T-helper 1 cell treated with Interleukin-12 subunit alpha and Interleukin-12 subunit beta and Interleukin-4 antibody, amounts not matched to agents 30 μg/mL and 1 μg/mL, for 36 hours (primary cell): ENCODE measurements at regions not wholly inside any gene's neighbourhood (a gene's known extent, or its start where the extent isn't known, plus 50 kb on each side); places are given as distances from the start of the nearest gene placed in this dataset.

Experiments used
- H3K27ac Mint-ChIP-seq: one replicate; pipeline ENCODE4 v1.8.0; 2021; ENCODE audit warnings: mild to moderate bottlenecking, mixed read lengths
- H3K27me3 Mint-ChIP-seq: one replicate; pipeline ENCODE4 v1.8.0; 2021; ENCODE audit warnings: low read depth, mixed read lengths
- H3K36me3 Mint-ChIP-seq: one replicate; pipeline ENCODE4 v1.8.0; 2021; ENCODE audit warnings: low read depth, mixed read lengths
- H3K4me1 Mint-ChIP-seq: one replicate; pipeline ENCODE4 v1.8.0; 2021; ENCODE audit warnings: low read depth, mixed read lengths
- H3K4me3 Mint-ChIP-seq: one replicate; pipeline ENCODE4 v1.8.0; 2021; ENCODE audit warnings: mild to moderate bottlenecking, moderate library complexity, mixed read lengths
- H3K9me3 Mint-ChIP-seq: one replicate; pipeline ENCODE4 v1.8.0; 2021; ENCODE audit warnings: mixed read lengths

- Mint-ChIP-seq H3K36me3 (no peaks in the 10 kb centered on the region), H3K4me3 (no peak overlapping the region), H3K9me3 (peaks cover 3% of the 10 kb centered on the region), H3K4me1 (no peaks in the 10 kb centered on the region), H3K27ac (no peak overlapping the region), H3K27me3 (no peaks in the 10 kb centered on the region)
Measured at GRCh38 chr13:84405286-84405685, 523.0 kb upstream of the SLITRK1 start.

GRCh38 chr13:84400706-84401105, 518.4 kb upstream of the SLITRK1 start:
- no peak overlapping the region for H3K27ac Mint-ChIP-seq
- no peaks in the 10 kb centered on the region for H3K36me3 Mint-ChIP-seq
- H3K27me3 Mint-ChIP-seq: no peaks in the 10 kb centered on the region

DNA sequence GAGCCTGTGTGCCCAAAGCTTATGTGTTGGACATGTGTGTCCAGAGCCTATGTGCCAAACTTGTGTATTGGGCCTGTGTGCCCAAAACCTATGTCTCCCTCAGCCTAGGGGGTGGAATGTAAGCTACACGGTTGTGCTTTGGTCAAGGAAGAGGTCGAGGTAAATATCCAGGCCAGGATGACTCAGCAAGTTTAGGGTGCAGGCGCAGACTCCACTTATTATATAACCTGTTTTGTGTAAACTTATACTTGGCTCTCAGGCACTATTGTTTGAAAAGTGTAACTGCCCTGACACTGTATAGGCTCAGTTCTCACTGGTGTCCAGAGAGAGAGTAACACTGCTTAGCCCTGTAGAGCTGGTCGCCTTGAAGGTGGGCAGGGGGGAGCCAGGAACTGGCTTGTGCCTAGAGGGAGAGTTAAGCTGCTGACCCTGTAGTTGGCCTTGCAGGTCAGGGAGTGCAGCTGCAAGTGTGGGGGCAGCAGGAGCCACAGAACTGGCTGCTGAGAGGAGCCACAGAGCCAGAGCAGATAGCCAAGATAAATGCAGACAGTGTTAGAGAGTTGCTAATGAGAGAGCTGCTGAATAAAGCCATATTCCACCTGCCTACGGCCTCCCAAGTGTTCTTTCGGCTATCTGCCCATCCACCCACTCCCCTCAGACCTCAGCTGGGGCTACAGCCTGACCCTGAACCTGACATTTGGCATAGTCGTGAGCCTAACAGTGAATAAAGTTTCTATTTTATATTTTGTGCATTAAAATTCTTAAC, 517.2 kb upstream of the SLITRK1 start:
- Mint-ChIP-seq H3K9me3 (peaks cover 8% of the 10 kb centered on the region), H3K36me3 (no peaks in the 10 kb centered on the region), H3K27ac (no peak overlapping the region), H3K4me1 (no peaks in the 10 kb centered on the region), H3K4me3 (no peak overlapping the region), H3K27me3 (no peaks in the 10 kb centered on the region)

More at GRCh38 chr13:84400706-84401105, 518.4 kb upstream of the SLITRK1 start:
- Mint-ChIP-seq H3K4me3 (no peak overlapping the region), H3K9me3 (peaks cover 4% of the 10 kb centered on the region), H3K4me1 (no peaks in the 10 kb centered on the region)

GRCh38 chr13:84393981-84394625, 511.8 kb upstream of the SLITRK1 start:
- Mint-ChIP-seq H3K27ac (no peak overlapping the region), H3K27me3 (no peaks in the 10 kb centered on the region), H3K4me1 (no peaks in the 10 kb centered on the region), H3K4me3 (no peak overlapping the region), H3K36me3 (no peaks in the 10 kb centered on the region), H3K9me3 (peaks cover 25% of the 10 kb centered on the region)

GRCh38 chr13:84380866-84381265, 498.6 kb upstream of the SLITRK1 start:
- Mint-ChIP-seq H3K4me1 (no peaks in the 10 kb centered on the region), H3K9me3 (peaks cover 13% of the 10 kb centered on the region), H3K4me3 (no peak overlapping the region), H3K36me3 (no peaks in the 10 kb centered on the region), H3K27me3 (no peaks in the 10 kb centered on the region), H3K27ac (no peak overlapping the region)

DNA sequence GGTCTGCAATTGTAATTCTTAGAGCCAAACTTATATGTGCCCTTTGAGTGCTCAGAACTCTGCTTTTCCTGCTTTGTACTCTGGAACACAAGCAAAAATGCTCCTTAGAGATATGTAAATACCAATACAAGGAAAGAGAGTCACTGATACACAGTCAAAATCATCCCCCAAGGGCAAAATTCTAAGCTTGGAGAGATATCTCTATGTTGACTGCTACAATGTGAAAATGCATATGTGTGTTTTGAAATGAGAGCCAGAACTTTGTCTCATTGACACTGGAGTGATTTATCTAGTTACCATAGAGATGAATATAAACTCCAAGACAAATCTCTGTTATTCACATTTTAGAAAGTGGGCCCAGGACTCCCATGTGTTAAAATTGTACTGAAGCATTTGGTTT, 494.8 kb upstream of the SLITRK1 start:
- Mint-ChIP-seq H3K27me3 (no peaks in the 10 kb centered on the region), H3K36me3 (no peaks in the 10 kb centered on the region), H3K9me3 (no peaks in the 10 kb centered on the region), H3K27ac (no peak overlapping the region), H3K4me3 (no peak overlapping the region), H3K4me1 (no peaks in the 10 kb centered on the region)

- H3K27me3 Mint-ChIP-seq: no peaks in the 10 kb centered on the region
- no peaks in the 10 kb centered on the region for H3K36me3 Mint-ChIP-seq
- H3K27ac Mint-ChIP-seq: no peak overlapping the region
- no peaks in the 10 kb centered on the region for H3K4me1 Mint-ChIP-seq
- H3K9me3 Mint-ChIP-seq: peaks cover 5% of the 10 kb centered on the region
- no peak overlapping the region for H3K4me3 Mint-ChIP-seq
Measured at GRCh38 chr13:84366506-84366905, 484.2 kb upstream of the SLITRK1 start.

- H3K4me3 Mint-ChIP-seq: no peak overlapping the region
- H3K27me3 Mint-ChIP-seq: no peaks in the 10 kb centered on the region
- peaks cover 5% of the 10 kb centered on the region for H3K9me3 Mint-ChIP-seq
- no peak overlapping the region for H3K27ac Mint-ChIP-seq
- no peaks in the 10 kb centered on the region for H3K36me3 Mint-ChIP-seq
- no peaks in the 10 kb centered on the region for H3K4me1 Mint-ChIP-seq
Measured at GRCh38 chr13:84362777-84363176, 480.5 kb upstream of the SLITRK1 start.

DNA sequence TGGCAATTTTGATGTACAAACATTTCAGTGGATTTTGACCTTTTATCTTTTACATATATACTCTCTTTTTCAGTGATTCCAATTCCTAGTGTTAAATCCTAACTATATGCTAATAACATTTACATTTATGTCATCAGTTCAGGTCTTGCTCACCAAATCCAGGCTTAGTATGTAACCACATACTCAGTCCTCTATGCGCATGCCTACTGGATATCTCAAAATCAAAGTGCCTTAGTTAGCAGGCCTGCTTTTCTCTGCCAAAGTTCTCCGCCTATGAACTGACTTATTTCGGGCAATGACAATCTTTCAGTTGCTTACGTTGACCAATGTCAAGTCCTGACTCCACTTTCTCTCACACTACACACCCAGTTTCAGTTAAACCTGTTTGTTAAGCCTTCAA, 478.5 kb upstream of the SLITRK1 start:
- Mint-ChIP-seq H3K36me3 (no peaks in the 10 kb centered on the region), H3K4me1 (no peaks in the 10 kb centered on the region), H3K27me3 (no peaks in the 10 kb centered on the region), H3K4me3 (no peak overlapping the region), H3K9me3 (peaks cover 5% of the 10 kb centered on the region), H3K27ac (no peak overlapping the region)

DNA sequence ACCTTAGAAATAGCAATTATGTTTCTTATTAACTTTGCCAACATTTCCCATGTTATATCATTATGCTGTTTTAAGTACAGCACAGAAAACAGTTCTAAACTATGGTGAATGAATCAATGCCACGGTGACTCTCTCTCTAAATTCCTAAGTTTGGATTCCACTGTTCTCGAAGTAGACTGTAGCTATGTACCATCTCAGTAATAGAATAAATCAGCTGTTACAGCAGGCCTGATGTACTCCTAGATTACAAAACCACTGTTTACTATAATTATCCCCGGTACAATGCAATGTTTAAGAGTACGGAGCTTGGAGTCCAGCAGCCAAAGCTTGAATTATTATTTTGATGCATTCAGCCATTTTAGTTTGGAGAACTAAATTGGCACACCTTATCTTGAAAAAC, 476.3 kb upstream of the SLITRK1 start:
- Mint-ChIP-seq H3K9me3 (no peaks in the 10 kb centered on the region), H3K36me3 (no peaks in the 10 kb centered on the region), H3K27me3 (no peaks in the 10 kb centered on the region)

DNA sequence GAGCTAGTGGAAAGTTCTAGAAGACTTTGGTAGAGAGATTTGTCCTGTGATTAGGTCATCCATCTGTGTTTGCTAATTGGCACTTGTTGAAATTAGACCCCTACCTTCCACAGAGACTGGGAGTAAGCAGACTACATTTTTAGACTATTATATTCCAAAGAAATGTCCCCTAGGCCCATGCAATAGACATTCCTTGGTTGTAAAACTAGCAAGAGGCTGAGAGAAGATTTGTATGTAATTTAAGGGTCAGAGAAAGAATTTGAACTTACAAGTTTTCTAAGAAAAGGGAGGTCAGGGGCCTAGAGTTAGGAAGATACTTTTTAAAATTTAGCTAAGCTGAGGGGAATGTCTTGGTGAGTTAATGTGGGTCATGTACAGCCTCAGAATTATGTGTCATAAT, 470.7 kb upstream of the SLITRK1 start:
- Mint-ChIP-seq H3K27me3 (no peaks in the 10 kb centered on the region), H3K4me3 (no peak overlapping the region), H3K27ac (no peak overlapping the region), H3K4me1 (no peaks in the 10 kb centered on the region), H3K36me3 (no peaks in the 10 kb centered on the region), H3K9me3 (no peaks in the 10 kb centered on the region)

More for the DNA sequence above, 476.3 kb upstream of the SLITRK1 start:
- H3K4me1 Mint-ChIP-seq: no peaks in the 10 kb centered on the region
- no peak overlapping the region for H3K27ac Mint-ChIP-seq
- no peak overlapping the region for H3K4me3 Mint-ChIP-seq

DNA sequence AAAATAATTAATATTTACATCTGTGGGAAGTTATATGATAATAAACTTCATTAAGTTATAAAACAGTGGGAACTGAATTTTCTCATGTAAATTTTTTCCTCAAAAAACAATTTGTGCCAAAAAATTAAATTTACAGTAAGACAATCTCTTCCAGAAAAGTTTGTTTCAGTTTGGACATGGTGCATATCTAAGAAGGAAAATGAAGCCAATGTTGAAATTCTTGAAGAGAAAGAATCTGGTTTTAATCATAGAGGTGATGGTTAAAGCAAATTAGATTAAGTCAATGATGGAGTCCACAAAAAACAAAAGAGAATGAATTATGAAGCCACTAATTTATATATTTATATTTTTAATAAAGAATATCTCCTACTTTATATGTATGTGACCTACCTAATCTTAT, 457.2 kb upstream of the SLITRK1 start:
- H3K36me3 Mint-ChIP-seq: no peaks in the 10 kb centered on the region
- no peaks in the 10 kb centered on the region for H3K27me3 Mint-ChIP-seq
- H3K27ac Mint-ChIP-seq: no peak overlapping the region
- H3K4me3 Mint-ChIP-seq: no peak overlapping the region
- H3K9me3 Mint-ChIP-seq: peaks cover under 1% of the 10 kb centered on the region
- H3K4me1 Mint-ChIP-seq: no peaks in the 10 kb centered on the region

DNA sequence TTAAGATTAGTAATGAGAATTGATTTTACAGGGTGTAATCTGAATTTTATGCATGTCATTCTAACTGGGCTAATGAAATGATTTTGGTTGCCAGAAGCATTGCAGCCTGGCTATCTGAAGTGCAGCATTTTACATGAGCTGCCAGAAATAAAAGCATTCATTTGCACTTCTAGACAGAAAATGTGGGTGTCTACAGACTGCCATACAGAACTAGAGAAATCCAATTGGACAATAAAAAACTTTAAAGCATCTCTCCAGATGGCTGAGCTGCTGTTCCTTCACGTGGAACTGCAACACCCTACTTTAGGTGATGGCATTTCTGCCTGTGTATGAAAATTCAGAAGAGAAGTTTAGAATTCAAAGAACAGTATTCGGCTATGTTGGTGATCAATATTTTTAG, 450.1 kb upstream of the SLITRK1 start:
- Mint-ChIP-seq H3K4me1 (no peaks in the 10 kb centered on the region), H3K9me3 (no peaks in the 10 kb centered on the region), H3K4me3 (no peak overlapping the region), H3K27ac (no peak overlapping the region), H3K27me3 (no peaks in the 10 kb centered on the region), H3K36me3 (no peaks in the 10 kb centered on the region)

GRCh38 chr13:84315527-84315926, 433.3 kb upstream of the SLITRK1 start:
- Mint-ChIP-seq H3K9me3 (peaks cover 3% of the 10 kb centered on the region), H3K27ac (no peak overlapping the region), H3K4me1 (no peaks in the 10 kb centered on the region), H3K36me3 (no peaks in the 10 kb centered on the region), H3K4me3 (no peak overlapping the region), H3K27me3 (no peaks in the 10 kb centered on the region)

- Mint-ChIP-seq H3K27me3 (no peaks in the 10 kb centered on the region), H3K27ac (no peak overlapping the region), H3K4me3 (no peak overlapping the region), H3K4me1 (no peaks in the 10 kb centered on the region), H3K36me3 (no peaks in the 10 kb centered on the region), H3K9me3 (peaks cover 10% of the 10 kb centered on the region)
Measured at GRCh38 chr13:84303035-84303434, 420.8 kb upstream of the SLITRK1 start.
